GM18858 (cell line): ENCODE measurements at regions not wholly inside any gene's neighbourhood (a gene's known extent, or its start where the extent isn't known, plus 50 kb on each side); places are given as distances from the start of the nearest gene placed in this dataset.
"Not testable (repeated sequence)": the region's sequence is repeated elsewhere in the genome, so short reads cannot be mapped to it uniquely, and the experiment has no call there.

Experiments used
- ATAC-seq: cut with Tn5 transposase; IDR thresholded peaks from one replicate; pipeline ENCODE4 v1.9.1; 2021; ENCODE audit not compliant: unreplicated experiment

DNA sequence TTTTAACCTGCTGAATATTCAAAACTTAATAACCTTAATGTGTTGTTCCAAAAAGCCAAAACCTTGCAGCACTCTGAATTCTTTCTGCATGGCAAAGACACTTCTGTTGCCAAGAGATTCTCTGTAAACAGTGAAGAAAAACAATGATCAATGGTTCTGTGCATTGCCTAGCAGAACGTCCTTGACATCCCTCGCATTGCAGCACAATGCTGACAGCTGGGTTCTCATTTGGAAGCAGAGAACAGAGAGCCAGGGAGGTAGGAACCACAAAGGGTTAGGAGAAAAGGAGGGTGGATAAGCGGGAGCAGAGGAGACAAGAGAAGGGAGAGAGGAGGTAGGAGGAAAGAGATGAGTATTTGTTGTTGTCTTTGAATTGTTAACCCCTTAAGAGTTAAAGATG lies 501.1 kb downstream of the NAV3 start:
- no peak for ATAC-seq

DNA sequence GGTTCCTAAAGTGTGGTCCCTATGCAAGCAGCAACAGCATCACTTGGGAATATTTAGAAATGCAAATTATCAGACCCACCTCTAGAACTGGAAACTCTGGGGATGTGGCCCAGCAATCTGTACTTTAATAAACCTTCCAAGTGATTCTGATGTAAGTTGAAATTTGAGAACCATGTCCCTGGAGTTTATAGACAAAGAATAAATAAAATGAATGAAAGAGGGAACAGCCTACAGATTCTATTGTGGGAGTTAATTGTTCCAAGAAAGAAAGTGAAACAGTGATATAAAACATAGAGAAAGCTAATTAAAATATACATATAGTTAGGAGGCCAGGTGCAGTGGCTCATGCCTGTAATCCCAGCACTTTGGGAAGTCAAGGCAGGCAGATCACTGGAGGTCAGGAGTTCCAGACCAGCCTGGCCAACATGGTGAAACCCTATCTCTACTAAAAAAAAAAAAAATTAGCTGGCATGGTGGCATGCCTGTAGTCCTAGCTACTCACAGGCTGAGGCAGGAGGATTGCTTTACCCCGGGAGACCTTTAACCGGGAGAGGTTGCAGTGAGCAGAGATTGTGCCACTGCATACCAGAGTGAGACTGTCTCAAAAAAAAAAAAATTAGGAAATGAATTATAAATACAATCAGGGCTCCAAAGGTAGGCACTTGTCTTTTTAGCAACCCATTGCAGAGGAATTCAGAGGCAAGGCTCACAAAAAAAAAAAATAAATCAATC lies 507.5 kb downstream of the NAV3 start:
- ATAC-seq: no peak

DNA sequence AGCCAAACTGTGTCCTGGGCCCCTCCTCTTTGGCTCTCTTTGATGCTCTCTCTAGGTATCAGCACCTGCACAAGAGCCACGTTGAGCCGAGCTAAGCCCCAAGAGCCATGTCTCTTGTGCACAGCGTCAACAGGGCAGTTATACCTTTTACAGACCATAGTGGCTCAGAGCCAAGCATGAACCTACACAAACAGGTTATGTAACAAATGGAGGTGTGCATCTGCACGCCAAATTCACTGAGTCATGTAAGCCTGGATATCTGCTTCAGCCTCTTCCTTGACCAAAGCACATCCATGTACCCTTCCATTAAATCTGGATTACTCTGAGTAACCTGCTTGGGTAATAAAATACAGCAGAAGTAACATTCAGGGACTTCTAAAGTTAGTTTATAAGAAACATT lies 509.7 kb downstream of the NAV3 start:
- no peak for ATAC-seq

DNA sequence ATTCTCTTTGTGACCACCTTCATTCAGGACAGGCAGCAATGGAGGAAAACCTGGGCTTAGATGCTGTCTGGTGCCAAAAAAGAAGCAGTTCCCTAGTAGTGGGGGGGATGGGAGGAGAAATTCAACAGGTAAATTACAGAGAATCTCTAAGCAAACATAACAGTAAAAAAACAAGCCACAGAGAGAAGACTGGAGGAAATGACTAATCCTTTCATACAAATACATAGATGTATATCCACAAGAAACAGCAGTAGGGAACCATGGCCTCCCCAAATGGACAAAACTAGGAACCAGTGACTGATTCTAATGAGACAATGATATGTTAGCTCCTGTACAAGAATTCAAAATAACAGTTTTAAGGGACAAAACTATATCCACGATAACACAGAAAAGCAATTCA lies 513.0 kb downstream of the NAV3 start:
- ATAC-seq: no peak

DNA sequence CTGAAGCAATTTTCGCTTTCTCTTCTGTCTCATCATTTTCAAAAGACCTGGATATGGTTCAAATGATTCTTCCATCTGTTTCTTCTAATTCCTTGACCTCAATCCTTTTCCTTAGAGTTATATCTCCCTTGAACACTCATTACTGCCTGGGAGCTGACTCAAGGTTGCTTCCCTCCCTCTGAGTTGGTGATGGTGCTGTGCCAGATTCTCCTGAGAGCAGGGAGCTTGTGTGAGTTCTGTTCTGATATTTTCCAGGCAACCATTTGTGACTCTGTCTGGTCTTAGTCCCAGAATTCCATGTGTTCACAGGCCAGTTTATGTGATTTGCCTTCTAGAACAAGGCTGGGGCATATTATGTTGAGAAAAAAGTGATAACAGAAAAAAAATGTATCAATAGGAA lies 505.1 kb upstream of the SYT1 start:
- ATAC-seq: no peak

DNA sequence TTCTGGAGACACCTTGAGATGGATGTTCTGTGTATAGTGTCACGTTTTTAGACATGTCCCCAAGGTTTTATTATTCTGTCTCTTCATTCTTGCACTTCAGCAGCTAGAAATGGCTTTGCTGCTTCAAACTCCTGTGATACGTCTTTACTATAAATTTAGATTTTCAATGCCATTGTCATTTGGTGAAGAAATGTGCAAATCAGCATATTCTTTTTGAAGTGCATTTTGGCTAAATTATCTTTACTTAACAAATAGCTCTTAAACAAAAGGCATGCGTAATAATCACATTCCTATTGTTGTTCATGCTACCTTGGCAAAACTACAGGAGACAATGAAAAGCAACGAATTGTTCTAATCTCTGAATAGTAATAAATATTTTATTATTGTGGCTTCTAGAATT lies 502.9 kb upstream of the SYT1 start:
- ATAC-seq: no peak

DNA sequence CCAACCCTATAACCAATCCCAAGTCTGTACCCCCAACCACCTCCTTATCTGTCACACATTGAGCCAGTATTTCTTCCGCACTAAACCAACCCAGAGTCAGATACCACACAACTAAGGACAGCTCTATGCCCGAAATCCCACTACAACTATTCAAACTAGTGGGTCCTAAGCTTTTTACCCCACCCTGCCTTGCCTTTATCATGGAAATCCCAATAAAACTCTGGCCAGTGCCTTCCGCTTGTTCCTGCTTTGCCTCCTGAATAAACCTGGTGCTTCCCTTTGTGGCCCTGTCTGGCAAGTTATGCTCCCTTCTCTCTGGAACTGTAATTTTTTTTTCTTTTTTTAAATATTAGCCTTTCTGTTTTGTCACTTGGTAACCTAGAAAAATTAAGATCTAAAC lies 493.3 kb upstream of the SYT1 start:
- ATAC-seq: no peak

DNA sequence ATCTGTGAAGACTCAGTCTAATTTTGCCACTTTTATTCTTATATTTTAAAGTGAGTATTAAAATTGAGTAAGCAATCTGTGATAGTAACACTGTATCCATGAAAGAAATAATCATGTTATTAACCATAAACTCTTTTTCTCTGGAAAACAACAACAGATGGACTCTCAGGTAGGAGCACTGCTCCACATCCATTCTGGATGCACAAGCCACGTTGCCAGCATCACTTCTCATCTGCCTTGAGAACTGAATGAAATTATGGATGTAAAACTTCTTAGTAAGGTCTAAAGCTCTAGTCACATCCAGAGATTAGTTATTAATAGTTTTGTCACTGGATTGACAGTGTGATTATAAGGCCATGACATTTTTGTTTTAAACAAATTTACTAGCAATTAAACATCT lies 489.1 kb upstream of the SYT1 start:
- no peak for ATAC-seq

DNA sequence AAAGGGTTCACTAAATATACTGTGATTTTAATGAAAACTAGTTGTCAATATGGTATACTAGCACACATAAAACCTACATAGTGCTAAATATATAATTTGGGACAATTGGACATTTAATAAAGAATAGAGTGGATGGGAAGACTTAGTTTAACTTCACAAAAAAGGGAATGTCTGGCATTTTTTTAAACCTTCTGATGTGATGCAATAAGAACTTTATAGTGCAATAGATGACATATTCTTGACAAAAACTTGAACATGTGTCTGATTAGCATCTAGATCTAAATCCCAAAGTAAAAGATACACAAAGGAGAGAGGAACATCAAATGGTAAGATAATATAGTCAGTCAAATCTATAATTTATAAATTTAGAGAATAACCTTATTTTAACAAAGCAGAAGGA lies 488.3 kb upstream of the SYT1 start:
- ATAC-seq: no peak

DNA sequence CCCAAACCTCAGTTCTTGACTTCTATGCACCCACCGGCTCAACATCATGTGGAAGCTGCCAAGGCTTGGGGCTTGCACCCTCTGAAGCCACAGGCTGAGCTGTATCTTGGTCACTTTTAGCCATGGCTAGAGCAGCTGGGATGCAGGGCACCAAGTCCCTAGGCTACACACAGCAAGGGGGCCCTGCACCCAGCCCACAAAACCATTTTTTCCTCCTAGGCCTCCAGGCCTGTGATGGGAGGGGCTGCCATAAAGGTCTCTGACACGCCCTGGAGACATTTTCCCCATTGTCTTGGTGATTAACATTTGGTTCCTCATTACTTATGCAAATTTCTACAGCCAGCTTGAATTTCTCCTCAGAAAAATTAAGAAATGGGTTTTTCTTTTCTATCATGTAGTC lies 485.5 kb upstream of the SYT1 start:
- not testable (repeated sequence) for ATAC-seq

DNA sequence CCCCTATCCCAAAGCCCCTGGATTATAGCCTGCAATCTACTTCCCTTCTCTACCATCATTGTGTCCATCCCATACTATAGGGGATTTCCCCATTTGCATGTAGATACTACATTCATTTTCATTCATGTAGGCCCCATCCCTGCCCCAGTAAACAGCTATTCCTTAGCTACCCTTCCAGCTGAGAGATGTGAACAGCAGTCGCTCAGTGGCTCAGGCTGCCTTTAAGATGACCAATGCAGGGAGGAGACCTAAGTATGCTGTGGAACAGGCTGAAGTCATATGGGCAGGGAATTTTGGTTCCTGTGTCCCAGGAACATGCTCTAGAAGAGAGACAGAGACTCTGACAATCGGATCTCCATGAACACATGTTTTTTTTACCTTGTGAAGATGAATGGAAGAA lies 481.2 kb upstream of the SYT1 start:
- no peak for ATAC-seq

DNA sequence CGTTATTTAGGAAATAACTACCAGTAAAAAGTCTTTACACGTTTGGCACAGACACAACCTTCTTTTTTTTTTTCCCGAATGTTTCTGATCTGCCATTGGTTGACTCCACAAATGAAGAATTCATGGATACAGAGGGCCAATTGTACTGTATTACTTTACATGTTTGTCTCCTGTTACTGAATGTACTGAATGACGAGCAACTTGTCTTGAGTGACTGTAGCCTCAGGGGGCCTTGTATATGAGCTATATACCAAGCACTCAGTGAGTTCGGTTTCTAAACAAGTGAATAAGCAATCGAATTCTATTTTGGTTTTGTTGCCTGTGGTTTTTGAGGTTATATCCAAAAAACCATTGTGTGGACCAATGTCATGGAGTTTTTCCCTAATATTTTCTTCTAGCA lies 480.0 kb upstream of the SYT1 start:
- ATAC-seq: no peak

DNA sequence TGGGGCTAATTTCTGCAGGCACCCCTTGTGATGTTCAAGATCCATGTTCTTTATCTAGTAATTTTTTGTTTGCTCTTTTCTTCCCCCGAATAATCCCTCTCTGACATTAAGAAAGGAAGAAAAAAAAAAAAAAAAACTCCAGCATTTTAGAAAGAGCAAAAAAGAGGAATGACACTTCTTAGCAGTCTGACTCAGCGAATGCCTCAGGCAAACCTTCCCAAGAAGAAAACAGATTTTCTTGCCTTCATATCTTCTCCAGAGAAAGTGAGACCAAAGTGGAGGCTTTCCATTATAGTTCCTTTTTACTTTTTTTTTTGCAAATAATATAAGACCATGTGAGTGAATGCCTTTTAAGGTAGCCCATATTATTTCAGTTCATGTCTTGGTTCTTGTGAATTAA lies 479.0 kb upstream of the SYT1 start:
- no peak for ATAC-seq

DNA sequence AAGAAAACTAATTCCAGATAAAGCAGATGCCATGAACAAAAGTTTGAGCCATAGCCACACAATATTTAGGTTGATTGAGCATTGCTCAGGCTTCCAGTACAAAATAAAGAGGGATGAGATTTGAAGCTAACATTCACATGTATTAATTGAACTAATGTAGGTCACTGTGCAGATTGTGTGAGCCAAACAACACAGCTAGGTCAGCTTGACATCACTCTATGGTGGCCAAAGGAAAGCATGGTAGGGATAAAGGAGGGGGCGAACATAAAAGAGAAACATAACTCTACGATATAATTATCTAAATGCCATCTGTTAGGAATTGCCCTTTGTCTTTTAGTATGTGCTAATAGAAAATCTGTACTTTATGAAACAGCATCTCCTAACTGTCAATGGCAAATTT lies 477.7 kb upstream of the SYT1 start:
- ATAC-seq: no peak

DNA sequence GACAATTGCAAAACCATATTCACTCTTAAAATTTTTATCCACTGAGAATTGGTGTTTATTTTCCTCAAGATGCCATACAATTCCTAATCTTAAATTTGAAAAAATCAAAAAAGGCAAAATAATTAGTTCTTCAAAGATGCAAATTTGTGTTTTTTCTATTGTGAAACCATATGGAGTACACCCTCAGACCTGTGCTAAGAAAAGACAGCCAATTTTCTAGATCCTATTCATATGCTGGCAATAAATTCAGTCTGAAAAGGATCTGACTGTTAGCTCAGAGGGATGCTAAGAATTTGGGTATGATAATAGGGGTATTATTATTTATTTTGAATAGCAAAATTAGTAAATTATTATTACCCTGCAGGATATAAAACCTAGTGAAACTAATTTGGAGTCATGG lies 476.9 kb upstream of the SYT1 start:
- ATAC-seq: no peak

DNA sequence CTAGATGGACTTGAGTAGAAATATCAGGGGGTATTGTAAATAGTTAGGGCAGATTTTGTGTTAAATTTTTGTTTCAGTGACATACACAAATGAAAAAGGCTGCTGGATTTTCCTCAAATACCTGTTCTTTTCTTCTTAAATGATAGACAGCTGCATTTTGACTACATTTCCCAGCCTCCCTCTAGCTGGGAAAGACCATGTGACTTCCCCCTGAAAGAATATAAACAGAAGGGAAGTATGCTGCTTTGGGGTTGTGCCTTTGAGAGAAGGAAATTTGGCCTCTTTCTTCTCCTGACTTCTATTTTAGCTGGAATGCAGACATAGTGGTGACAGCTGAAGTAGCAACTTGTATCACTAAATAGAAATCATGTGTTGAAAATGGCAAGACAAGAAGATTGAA lies 476.1 kb upstream of the SYT1 start:
- no peak for ATAC-seq

DNA sequence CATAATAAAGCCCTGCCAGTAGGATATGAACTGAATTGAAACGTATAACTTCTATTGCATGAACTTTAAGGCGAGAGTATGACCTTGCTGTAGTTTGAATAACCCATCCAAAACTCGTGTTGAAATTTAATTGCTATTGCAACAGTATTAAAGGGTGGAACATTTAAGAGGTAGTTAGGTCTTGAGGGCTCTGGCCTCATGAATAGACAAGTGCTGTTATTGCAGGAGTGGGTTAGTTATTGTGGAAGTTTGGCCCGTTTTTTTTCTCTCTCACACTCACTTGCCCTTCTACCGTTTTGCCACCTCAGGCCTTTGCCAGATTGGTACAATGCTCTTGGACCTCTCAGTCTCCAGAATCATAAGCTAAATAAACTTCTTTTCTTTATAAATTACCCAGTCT lies 473.7 kb upstream of the SYT1 start:
- ATAC-seq: no peak

DNA sequence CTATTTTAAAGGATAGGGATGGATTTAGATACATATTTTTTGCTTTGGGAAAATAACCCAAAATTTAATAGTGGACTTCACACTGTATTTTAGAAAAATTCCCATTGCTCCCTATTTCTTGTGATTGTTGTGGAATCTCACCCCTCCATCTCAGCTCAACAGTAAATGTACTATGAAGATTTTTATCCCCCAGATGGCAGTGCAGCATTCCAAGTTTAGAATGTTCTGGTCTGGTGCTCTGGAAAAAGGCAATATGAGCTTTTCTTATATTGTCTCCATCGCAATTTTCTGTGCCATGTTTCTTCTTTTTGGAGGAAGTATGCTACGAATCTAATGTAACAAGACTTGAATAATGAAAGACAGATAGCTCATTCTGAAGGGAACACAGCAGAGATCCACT lies 471.7 kb upstream of the SYT1 start:
- ATAC-seq: no peak

DNA sequence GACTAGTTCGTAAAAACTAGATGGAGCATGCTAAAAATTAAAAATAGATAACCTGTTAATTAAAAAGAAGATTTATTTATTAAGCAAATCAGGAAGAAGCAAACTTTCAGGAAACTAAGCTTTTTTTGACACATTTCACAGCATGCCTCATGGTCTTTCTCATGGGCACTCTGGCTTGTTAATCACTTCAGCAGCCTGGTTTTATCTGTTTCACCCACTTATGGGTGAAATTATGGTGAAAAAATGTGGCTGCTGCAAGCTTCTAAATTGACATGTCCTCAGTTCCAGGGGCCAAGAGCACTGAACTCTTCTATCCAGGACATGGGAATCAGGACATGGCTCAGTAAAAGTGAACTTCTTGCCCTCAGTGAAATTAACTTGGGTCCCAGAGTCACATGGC lies 468.6 kb upstream of the SYT1 start:
- no peak for ATAC-seq

DNA sequence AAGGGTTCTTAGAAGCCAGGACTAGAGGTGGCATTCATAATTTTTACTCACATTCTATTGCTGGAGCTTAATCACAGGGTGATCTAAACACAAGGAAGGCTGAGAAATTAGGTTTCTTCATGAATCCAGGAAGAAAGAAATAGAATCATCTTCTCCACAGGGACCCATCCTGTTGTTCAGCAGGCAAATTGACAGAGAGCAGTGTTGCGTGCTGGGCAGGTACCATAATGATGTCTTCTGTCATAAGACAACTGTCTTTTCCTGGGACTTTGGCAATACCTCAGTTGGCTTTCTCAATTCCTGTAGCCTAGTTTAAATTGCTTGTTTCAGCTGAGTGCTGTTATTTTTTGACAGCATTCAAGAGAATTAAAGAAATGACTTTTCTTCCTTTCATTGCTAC lies 468.0 kb upstream of the SYT1 start:
- no peak for ATAC-seq

DNA sequence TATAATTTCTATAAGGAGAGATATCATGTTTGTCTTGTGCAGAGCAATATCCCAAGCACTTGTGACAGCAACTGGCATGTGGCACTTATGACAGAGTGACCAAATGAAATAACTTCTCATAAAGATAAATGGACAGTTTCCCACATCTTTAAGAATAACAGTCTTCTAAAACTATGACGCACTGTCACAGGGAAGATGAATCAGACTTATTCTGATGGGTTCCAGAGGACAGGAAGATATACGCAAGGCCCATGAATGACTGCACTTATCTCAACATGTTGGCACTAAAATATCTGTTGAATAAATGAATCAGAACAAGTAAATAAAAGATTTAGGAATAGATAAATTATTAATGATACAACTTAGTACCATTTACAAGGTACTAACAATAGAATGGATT lies 465.8 kb upstream of the SYT1 start:
- no peak for ATAC-seq

DNA sequence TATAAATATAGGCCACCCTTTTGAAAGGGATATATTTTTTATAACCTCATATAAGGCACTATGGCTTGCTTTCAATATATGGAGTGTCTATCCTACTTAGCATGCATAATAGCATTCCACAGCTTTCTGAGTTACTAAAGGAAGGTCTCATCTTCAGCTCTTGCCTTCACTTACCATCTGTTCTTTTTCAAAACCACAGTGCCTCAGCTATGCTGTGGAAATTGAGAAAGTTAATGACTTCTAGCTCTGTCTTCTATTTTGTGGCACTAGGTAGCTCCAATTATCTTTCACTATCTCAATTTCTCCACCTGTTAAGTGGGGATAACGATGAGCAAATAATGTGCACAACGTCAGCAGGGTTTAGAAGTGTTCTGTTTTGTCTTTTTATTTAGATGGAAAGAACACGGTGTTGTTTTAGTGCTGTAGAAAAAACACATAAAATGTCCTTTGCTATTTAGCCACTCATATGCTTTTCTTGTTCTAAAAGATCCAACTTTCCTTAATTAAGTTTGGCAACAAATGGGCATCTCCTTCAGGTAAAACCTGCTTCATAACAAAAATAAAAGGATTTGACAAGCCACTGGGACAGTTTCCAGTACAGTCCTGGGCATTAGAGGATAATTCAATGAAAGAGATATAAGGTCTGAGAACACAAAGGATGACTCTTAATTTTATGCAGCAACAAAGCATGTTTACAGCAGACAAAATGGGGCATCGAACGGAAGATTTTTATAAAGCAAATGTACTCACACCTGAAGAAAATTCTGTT lies 462.0 kb upstream of the SYT1 start:
- ATAC-seq: no peak

DNA sequence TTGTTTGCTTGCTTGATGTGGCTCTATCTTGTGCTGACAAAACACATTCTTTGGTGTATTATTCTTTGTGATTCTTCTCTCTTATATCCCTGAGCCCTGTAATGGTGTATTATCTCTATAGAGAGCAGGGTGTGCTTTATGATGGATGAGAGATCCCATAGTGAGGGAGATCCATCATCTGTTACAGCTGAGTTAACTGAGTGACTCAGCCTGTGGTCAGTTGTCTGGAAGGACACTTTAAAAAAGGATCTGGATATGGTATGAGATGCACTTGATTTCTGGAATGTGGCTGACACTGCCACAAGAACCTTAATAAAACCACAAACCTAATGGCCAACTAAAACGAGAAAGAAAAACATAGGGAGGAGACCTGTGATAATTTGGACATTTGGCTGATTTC lies 461.4 kb upstream of the SYT1 start:
- ATAC-seq: no peak
